Activated naive CD8-positive, alpha-beta T cell treated with anti-CD3 and anti-CD28 coated beads, Interleukin-2, amount 50 U/mL, for 16 hours (primary cell): ENCODE measurements at regions not wholly inside any gene's neighbourhood (a gene's known extent, or its start where the extent isn't known, plus 50 kb on each side); places are given as distances from the start of the nearest gene placed in this dataset.

Experiments used
- DNase-seq: peaks from one replicate; pipeline ENCODE4 v3.0.0-alpha.2; 2020; ENCODE audit warnings: low read depth, low spot score

DNA sequence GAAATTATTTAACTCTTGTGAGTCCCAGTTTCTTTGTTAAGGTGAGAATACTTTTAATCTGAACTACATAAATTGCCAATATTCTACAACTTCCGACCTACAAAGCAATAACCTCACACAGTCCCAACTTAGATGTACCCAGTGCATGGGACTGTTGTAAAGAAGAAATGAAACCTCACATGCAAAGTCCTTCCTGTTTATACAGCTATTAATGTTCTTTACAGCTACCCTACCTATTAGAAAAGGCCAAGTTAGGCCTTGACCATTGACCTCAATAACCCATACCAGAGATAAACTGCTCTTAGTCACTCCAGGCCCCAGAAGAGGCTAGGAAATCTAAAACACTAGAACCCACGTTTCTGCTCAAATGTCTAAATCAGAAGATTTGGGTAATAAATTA, 920.1 kb upstream of the TENM3 start:
- DNase-seq: no peak

DNA sequence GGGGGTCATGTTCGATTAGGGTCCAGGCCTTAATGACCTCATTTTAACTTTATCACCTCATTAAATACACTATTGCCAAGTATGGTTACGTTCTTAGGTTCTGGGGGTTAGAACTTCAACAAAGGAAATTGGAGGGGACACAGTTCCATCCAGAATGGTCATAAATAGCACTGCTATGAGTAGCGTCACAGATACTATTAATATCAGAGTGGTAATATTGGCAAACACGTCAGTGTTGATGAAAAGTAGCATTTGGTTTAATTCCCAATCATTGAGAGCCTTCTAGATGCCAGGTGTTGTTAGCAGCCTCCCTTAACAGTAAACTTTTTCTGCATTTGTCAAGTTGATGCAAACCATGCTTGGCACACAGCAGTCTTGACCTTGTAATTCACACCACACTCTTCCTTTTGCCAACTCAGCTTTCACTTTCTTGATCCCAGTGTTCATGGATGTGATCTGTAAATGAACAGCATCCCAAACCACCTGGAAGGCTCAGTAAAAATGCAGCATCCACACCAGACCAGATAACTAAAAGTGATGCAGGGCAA, 912.5 kb upstream of the TENM3 start:
- DNase-seq: no peak

DNA sequence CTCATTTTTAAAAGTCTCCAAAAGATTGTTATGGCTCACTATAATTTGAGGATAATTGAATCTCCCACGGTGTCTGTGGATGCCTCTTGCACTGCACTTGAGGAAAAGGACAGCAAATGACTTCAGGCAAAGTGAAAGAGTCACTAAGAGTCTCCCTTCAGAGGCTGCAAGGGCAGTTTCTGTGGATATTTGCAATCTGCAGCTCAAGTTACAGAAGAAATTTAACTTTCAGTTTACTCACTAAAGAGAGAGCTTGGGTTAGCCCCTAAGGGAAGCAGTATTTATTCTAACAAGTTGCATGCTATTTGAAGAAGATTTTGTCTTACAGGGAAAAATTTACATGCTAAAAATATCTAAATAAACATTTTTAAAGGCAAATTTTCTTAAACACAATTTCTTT, 912.0 kb upstream of the TENM3 start:
- no peak for DNase-seq

DNA sequence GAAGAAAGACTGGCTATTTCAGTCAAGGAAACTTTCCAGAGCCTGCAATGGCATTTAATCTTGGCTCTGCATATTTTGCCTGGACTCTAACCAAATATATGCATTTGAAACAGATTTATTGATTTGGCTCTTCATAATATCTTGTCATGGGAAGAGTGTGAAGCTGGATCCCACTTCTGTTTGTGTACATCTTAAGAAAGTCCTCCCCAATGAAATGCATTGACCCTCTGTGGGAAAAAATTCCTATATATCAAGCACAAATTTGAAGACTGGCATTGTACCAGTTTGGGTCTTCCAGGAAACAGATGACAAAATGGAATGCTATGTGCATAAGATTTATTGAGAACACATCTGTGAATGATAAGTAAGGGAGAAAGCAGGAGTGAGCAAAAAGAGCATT, 897.3 kb upstream of the TENM3 start:
- DNase-seq: no peak

DNA sequence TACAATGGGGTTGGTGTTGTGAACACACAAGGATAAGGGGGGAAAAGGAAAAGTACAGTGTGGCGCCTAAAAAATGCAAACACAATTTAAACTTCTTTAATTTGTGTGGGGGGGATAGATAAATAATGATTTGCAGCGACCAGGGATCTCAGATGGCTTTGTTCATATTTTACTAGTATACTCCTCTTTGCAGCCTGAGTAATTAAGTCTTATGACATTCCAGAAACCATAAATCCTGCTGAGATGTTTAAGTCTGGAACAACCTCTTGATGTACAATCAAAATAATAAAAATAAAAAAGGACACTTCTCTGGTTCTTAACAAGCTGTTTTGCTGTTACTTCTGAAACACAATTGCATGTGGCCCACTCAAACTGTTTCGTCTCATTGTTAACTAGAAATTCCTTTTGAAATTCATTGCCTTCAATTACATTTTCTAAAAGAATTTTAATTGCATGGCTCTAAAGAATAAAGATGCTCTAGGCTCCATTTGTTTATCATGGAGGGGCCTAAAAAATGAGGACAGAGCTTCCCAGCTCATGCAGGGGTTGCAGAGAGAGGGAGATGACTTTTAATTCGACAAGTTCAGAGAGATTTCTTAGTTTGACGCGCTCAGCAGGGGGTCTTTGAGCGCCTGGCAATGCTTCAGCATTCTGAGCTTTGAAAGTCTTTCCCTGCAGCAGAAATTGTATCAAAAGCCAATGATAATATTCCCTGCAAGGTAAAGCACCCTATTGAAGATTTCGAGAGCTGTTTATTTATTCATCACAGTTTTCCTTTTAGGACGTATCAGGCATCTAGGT, 892.4 kb upstream of the TENM3 start:
- no peak for DNase-seq

DNA sequence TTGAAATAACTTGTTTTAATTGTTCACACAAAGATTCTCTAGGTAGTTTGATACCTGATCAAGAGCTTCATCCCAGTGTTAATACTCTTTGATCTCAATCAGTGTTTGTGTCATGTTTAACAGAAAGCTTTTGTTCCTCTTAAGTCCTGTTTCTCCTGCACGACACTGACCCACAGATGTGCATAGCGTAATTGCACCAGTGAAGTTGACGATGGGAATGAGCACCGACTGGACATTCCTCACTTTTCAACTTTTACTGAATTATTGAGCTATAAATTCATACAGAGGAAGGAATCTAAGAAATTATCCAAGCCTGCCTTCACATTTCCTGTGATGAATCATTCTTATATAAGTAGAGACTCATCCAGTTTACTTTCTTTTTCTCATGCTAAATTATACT, 878.7 kb upstream of the TENM3 start:
- DNase-seq: no peak

DNA sequence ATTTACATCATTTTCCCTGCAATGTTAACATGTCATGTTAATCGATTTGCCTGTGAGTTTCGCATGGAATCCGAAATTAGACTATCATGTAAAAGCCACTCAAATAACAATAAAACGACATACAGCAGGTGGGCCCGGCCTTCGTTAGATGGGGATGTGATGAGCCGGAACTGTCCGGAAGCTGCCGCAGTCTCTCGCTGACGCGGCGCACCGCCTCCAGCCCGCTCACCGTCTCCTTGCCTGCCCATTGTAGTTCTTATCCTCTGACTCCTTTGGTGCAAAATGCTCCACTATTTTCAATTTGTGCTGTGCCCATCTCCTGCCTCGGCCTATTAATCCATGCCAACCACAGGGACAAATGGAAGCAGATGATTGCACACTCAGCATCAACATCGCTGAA, 877.5 kb upstream of the TENM3 start:
- no peak for DNase-seq

DNA sequence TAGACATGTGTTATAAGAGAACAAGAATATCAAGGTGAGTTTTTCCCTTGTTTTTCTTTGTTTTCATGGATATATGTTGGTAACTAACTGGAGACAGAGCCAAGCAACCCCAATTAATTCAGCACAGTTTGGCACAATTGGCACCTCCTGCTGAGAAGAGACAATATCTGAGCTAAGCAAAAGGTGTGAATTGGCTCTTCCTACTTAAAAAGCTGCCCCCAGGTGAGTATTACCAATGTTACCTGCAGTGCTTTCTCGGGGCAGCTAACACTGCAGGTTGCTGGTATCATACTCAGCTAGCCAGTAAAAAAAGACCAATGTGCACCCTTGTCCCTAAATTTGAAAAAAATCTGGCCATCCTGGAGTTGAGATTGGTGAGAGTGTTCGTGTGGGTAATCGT, 871.2 kb upstream of the TENM3 start:
- no peak for DNase-seq

DNA sequence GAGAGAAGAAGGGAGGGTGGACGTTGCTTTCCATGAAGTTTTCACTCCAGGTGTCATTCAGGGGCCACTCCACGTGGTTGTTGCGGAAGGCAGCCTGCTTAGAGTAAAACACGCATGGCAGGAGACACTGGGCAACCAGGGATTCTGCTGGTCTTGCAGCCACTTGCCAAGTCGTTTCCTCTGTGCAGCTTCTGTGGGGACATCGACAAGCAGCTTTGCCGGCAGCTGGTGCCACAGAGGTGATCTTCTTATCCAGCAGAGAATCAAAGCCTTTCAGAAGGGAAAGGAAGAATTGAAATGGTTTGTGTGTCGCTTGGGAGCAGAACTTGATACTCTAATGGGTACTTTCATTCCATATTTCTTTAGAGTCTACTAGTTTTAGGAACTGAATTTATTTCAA, 867.1 kb upstream of the TENM3 start:
- DNase-seq: no peak

DNA sequence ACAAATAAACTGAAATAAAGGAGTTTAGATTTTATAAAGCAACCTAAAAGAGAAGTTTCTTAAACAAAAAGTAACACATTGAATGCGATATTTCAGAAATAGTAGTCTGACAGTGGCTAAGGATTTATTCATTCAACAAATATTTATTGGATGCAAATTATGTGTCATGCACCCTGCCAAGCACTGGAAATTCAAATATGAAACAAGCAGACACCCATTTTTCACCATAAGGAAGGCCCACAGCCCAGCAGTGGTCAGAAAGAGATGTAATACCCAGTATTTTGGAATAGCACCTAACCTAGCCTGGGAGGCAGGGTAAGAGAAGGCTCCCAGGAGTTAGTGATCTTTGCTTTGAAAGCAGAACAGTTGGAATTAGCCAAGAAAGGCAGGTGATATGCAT, 855.1 kb upstream of the TENM3 start:
- no peak for DNase-seq

DNA sequence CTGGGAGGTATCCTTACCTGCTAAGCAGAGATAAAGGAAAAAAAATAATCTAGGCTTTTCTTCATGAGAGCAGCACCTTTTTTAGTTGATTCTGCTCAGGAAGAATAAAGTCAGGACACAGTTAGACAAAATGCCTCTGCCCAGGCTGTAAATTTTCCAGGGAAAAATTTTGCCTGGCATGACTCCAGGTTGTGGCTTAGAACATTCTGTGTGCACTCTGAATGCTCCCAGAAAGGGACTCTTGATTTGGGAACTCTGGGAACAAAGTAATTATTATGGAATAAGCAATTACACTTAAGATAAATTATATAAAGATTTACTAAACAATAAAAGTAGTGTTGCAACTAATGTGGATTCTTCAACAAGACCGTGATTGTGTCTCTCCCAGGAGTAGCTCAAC, 826.2 kb upstream of the TENM3 start:
- no peak for DNase-seq

DNA sequence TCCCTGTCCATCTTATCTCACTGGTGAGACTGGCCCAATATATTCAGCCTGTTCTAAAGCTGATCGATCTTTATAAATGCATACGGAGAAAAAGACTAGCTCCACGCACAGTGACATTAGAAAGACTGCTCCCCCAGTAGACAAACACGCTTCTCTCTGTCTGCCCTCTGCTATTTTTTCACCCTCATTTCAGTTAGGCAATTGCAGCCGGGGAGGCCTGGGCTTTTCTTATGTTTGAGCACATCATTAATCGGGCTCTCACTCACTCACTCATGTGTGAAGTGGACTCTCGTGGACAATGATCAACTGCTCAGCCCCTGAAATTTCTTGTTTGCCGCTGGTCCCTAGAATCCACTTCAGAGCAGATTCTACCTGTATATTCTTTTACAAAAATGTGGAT, 824.7 kb upstream of the TENM3 start:
- DNase-seq: no peak

DNA sequence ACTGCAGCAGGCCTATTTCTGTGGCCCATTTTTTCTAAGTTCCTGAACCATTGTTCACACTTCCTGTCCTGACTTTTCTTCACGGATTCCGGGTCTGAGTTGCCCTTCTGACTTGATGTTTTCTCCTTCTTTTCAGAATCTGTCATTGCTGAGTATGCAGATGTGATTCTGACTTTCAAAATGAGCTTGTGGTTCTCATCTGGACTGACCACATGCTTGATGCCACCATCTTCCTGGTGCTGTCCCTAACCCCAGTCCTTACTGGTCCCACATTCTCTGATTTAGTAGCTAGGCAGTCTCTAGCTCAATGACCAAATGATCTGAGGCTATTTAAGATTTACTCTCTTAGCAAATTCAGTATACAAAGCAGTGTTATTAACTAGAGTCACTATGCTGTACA, 822.3 kb upstream of the TENM3 start:
- DNase-seq: no peak

DNA sequence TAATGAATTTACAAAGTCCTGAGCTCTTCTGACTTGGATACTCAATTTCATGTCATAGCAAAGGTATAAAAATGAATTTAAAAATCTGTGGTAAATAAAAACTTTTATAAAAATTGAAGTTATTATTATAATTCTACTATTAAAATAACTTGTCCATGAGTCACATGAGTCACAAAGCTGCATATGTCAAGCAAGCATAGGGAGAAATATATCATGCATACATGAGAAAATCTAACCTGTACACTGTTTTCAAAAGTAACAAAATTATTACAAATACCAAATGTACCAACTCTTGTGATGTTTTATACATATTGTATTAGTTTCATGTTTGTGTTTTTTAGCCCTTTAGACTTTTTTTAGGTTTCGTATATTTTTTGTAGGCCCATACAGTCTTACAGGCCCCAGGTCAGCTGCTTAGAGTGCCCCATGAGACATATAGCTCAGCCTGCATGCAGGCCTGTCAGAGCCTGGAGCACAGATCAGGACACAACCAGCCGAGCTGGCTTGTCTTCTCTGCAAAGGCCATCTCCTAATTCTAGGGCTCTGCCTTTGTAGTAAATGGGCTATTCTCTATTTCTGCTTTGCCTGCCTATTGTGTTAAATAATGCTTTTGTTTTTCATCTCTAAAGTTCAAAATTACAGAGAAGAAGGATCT, 818.7 kb upstream of the TENM3 start:
- DNase-seq: no peak

DNA sequence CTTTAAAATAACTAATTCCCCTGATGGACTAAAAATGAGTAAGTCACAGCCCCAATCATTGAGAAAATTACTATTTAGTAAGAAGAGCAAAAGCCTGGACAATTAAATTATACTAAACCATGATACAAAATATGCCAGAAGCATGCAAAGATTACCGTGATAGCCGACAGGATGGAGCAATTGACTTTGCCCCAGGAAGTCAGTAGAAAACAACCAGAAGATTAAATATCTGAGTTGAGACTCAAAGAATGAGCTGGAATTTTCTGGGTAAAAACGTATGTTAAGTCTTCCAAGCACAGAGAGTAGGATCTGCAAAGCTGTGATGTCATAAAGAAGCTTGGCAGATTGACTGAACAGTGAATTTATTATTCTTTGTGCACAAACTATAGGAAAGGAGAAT, 816.1 kb upstream of the TENM3 start:
- DNase-seq: no peak

DNA sequence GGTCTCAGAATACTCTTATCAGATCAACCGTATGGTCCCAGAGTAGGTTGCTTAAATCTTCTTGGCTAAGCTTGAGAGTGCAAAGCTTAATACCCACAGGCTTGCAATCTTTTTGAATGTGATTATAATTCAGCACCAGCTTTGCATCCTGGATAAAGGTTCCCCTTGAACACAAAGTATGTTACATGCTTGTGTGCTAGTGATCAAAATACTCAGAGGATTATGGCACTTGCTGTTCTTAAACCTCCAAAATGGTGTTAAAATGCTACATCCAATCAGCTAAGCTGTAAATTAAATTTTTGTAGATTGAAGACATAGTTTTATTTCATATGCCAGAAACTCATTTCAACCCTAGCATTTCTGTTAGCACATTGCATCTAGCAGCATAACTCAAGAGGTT, 812.2 kb upstream of the TENM3 start:
- no peak for DNase-seq

DNA sequence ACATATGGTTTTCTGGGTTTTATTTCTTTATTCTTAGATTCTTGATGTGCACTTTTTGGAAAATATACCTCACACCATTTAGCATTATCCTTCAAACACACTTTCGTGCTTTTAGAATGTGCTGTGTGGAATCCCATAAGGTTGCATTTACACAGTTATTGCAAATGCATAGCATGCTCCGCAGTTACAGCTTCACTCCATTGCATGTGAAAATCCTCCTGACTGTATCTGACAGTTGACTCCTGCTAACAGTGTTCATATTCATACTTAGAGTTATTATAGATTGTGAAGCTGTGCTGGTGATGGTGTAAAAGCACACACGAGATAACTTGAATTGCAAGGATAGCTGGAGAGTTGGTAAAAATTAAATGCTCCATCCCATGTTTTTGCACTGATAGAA, 811.5 kb upstream of the TENM3 start:
- no peak for DNase-seq

DNA sequence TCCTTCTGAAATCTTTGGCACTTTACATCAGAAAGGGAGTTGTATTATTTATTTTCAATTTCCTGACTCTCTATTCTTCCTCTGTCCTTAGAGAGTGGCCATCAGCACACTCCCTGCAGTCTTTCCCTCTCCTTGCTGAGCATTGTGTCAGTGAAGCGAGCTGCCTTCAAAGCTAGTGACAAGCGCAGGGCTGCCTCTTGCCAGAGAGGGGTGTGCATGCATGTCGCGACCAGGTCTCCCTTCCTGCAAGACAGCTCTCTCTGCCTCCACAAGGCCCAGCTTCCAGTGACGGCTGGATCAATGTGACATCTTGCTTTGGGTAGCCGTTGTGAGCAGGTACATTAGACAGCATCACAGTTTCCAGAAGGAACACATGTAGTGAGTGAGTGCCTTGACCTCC, 810.9 kb upstream of the TENM3 start:
- DNase-seq: no peak

DNA sequence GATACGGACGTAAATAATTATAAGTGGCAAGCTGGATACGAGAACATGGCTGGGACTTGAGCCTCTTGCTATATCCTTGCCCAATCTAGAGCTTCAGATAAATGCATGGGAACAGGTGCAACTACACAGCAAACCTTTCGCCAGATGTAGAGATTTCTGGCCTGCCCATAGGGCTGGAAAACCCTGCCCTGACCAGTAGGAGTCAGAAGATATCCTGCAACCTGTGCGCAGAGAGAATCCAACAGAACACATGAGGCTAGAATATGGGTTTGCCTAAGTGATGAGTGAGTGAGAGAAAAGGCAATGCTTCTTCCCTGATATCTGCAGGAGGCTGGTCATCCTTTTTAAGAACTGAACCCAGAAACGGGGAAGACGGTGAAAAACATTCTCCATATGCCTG, 805.3 kb upstream of the TENM3 start:
- DNase-seq: no peak

DNA sequence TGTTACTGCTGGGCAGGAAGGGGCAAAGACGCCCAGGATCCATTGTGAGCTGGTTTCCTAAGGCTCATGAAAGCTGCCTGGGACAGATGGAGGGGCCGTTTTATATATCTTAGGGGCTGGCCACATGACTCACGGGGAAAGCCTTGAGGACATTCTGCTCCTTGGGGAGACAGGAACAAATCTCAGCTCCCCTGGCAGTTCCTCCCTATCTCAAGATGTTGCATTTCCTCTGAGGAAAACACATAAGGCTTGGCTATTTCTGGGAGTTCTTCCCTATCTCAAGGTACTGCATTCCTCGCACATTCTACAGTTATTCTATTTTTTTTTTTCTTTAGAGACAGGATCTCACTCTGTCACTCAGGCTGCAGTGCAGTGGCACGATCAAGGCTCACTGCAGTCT, 804.6 kb upstream of the TENM3 start:
- DNase-seq: no peak

DNA sequence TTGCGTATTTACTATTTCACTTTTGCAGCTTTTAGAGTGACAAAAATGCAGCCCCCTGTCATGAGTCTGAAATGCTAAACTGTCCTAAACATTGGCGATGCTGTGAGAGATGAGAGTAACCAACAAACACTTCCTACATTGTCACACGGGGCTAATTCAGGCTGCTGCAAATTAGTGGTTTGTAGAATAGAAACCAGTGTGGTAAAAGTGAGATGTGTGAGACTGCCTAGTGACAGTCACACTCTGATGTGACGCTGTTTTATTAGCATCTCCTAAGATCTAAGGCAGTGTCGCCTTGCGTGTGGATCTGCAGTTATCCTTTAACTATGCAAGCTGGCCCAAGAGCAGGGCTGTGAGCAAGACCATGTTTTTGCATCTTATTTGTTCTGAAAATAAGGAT, 800.2 kb upstream of the TENM3 start:
- no peak for DNase-seq

DNA sequence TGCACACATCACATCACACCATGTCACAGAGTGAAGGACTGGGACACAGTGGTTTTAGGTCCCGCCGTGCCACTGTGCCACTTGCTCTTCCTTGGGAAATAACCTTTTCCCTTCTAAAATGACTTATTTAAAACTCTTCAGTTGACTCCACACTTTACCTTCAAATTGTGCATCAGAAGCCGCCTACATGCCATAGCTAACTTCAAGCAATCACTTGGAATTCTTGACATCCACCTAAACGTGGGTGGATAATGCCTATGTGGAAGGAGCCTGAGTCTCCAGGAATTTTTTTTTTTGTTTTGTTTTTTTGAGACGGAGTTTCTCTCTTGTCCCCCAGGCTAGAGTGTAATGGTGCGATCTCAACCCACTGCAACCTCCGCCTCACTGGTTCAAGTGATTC, 777.4 kb upstream of the TENM3 start:
- DNase-seq: no peak

DNA sequence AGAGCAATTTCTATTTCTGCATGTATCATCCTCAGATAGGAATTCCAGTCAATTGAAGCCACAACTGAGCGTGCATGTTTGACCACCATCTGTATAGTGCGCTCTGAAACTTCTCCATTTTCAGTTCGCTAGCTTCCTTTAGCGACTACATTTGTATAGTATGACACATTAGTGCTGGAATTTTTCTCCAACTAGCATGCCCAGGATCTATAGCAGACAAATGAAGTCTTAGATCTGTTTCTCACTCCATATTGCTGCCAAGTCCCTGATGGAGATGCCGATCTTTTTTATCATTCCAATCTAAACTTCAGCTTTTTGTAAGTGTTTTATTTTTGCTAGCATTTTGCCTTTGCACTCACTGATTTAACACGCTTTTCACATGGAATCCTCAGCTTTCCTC, 774.8 kb upstream of the TENM3 start:
- DNase-seq: no peak
